Gastrocnemius medialis (tissue), 4 donors: ENCODE measurements at regions not wholly inside any gene's neighbourhood (a gene's known extent, or its start where the extent isn't known, plus 50 kb on each side); places are given as distances from the start of the nearest gene placed in this dataset.

Experiments
- CTCF ChIP-seq, 5 experiments: fragments of 450-650 bp in 3 of 5; fragments of 200-600 bp in 2 of 5; sonication (generic) in 2 of 5; IDR thresholded peaks in 4 of 5; conservative IDR thresholded peaks in 1 of 5; 1 replicate in 4 of 5; 2 replicates in 1 of 5; pipeline ENCODE4 v1.5.1; 2016 to 2019; ENCODE audit warnings: antibody characterized with exemption in 5 of 5, mild to moderate bottlenecking in 3 of 5, moderate library complexity in 3 of 5
- POLR2A ChIP-seq, 2 donors: fragments of 450-650 bp; IDR thresholded peaks; one replicate each; pipeline ENCODE4 v1.6.1; 2017; ENCODE audit warnings: antibody characterized with exemption in 2 of 2, mild to moderate bottlenecking in 2 of 2, moderate library complexity in 2 of 2

- TF ChIP-seq CTCF (IDR thresholded peaks at IDR 0.05 in 4 of 5, conservative IDR thresholded peaks at IDR 0.05 in 1 of 5): no peak
- no peak for TF ChIP-seq POLR2A (IDR thresholded peaks at IDR 0.05)
Observed at GRCh38 chr12:90770861-90771260, 184.1 kb downstream of the CCER1 start.
